ENCODE measurements at regions not wholly inside any gene's neighbourhood (a gene's known extent, or its start where the extent isn't known, plus 50 kb on each side); places are given as distances from the start of the nearest gene placed in this dataset.

- Histone ChIP-seq H3K27me3 (no peaks in the 10 kb centered on the region), H3K4me1 (no peaks in the 10 kb centered on the region), H3K36me3 (no peaks in the 10 kb centered on the region), H3K27ac (no peak overlapping the region), H3K9me3 (no peaks in the 10 kb centered on the region), H3K4me3 (no peak overlapping the region)
- intact Hi-C loops (cut with DNase I) = no loop called here
- no peak for DNase-seq (ENCODE audit: extremely low spot score in 2 of 2)
- TF ChIP-seq CTCF (IDR thresholded peaks at IDR 0.05) (no peak), POLR2A (IDR thresholded peaks at IDR 0.05) (no peak), POLR2AphosphoS5 (IDR thresholded peaks at IDR 0.05; ENCODE audit: insufficient read depth in 1 of 2, low read depth in 1 of 2) (no peak)
These were observed 593.2 kb upstream of the ZNF804A start for GRCh38 chr2:184004948-184005672.

GRCh38 chr2:184006998-184007397, 591.3 kb upstream of the ZNF804A start:
- no peaks in the 10 kb centered on the region for H3K27me3 ChIP-seq
- intact Hi-C loops (cut with DNase I) = no loop called here
- no peak for TF ChIP-seq POLR2A (IDR thresholded peaks at IDR 0.05)
- no peak for TF ChIP-seq CTCF (IDR thresholded peaks at IDR 0.05)
- TF ChIP-seq POLR2AphosphoS5 (IDR thresholded peaks at IDR 0.05; ENCODE audit: insufficient read depth in 1 of 2, low read depth in 1 of 2) = no peak
- H3K4me3 ChIP-seq = no peak overlapping the region
- H3K9me3 ChIP-seq = no peaks in the 10 kb centered on the region
- no peak for DNase-seq (ENCODE audit: extremely low spot score in 2 of 2)
- no peaks in the 10 kb centered on the region for H3K36me3 ChIP-seq
- H3K4me1 ChIP-seq = no peaks in the 10 kb centered on the region
- no peak overlapping the region for H3K27ac ChIP-seq

- Histone ChIP-seq H3K36me3 (no peaks in the 10 kb centered on the region), H3K4me3 (no peak overlapping the region), H3K9me3 (no peaks in the 10 kb centered on the region), H3K4me1 (no peaks in the 10 kb centered on the region), H3K27me3 (no peaks in the 10 kb centered on the region), H3K27ac (no peak overlapping the region)
- intact Hi-C loops (cut with DNase I) = no loop called here
- no peak for DNase-seq (ENCODE audit: extremely low spot score in 2 of 2)
- TF ChIP-seq CTCF (IDR thresholded peaks at IDR 0.05) (no peak), POLR2A (IDR thresholded peaks at IDR 0.05) (no peak), POLR2AphosphoS5 (IDR thresholded peaks at IDR 0.05; ENCODE audit: insufficient read depth in 1 of 2, low read depth in 1 of 2) (no peak)
These were observed 571.4 kb upstream of the ZNF804A start for GRCh38 chr2:184026961-184027360.

GRCh38 chr2:184030245-184030644, 568.1 kb upstream of the ZNF804A start:
- DNase-seq (ENCODE audit: extremely low spot score in 2 of 2) = no peak
- H3K27me3 ChIP-seq = no peaks in the 10 kb centered on the region
- H3K4me3 ChIP-seq = no peak overlapping the region
- intact Hi-C loops (cut with DNase I) = no loop called here
- H3K36me3 ChIP-seq = no peaks in the 10 kb centered on the region
- no peaks in the 10 kb centered on the region for H3K4me1 ChIP-seq
- H3K27ac ChIP-seq = no peak overlapping the region
- no peaks in the 10 kb centered on the region for H3K9me3 ChIP-seq
- TF ChIP-seq POLR2A (IDR thresholded peaks at IDR 0.05) = no peak
- TF ChIP-seq POLR2AphosphoS5 (IDR thresholded peaks at IDR 0.05; ENCODE audit: insufficient read depth in 1 of 2, low read depth in 1 of 2) = no peak
- TF ChIP-seq CTCF (IDR thresholded peaks at IDR 0.05) = no peak

GRCh38 chr2:184030989-184031388, 567.3 kb upstream of the ZNF804A start:
- Histone ChIP-seq H3K4me3 (no peak overlapping the region), H3K4me1 (no peaks in the 10 kb centered on the region), H3K27ac (no peak overlapping the region), H3K27me3 (no peaks in the 10 kb centered on the region), H3K9me3 (no peaks in the 10 kb centered on the region), H3K36me3 (no peaks in the 10 kb centered on the region)
- intact Hi-C loops (cut with DNase I) = no loop called here
- DNase-seq (ENCODE audit: extremely low spot score in 2 of 2) = no peak
- TF ChIP-seq CTCF (IDR thresholded peaks at IDR 0.05) (no peak), POLR2AphosphoS5 (IDR thresholded peaks at IDR 0.05; ENCODE audit: insufficient read depth in 1 of 2, low read depth in 1 of 2) (no peak), POLR2A (IDR thresholded peaks at IDR 0.05) (no peak)

Measured in vagina (tissue), 2 donors.